ENCODE measurements at regions not wholly inside any gene's neighbourhood (a gene's known extent, or its start where the extent isn't known, plus 50 kb on each side); places are given as distances from the start of the nearest gene placed in this dataset.

DNA sequence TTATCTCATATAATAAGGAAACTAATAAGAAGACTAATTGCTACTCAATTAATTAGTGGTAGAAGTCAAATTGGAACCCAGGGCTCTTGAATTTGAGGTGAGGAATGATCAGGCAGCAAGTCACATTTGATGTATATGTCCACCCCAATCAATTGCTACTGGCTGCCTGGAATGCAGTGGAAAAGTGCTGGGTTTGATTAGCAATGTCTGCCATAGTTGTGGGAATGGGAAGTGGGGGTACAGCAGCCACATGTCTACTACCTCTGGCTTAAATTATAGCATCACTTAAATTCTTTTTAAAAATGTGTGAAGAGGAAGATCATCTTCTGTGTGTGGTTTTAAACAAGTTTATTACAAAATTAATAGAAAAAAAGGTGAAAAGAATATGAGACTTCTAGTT, 50.8 kb upstream of the NAV2 start:
- no peak for DNase-seq

DNA sequence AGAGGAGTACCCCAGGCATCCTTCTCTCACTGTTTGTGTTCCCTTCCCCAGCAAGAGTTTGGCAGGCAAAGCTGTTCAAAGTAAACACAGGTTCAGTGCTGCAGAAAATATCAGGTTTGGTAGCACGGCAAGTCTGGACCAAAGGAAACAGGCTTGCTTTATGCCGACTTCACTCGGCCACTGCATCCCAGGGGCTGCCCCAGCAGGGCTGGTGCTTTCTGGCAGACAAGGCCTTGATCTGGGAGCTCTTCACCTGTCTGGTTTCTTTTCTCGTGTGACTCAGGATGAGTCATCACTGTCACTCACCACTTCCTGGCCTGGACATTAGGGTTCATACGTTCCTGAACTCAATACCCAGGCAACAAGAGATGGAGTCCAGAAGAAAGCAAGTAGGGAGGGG, 52.6 kb upstream of the NAV2 start:
- peak; percentile 18 for DNase-seq

DNA sequence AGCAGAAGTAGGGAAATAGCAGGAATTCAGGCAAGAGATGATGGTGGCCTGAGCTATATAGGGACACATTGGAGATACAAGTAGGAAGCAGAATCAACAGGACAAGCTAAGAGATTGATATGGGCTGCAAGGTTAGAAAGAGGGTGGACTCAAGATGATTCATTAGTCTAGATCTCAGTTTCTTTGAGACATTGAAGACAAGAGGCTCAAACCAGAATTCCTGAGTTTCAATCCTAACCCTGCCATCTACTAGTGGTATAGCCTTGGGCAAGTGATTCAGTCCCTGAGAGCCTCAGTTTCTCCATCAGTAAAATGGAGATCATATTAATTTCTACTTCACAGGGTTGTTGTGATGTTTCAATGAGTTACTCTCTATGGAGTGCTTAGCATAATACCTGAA, 53.1 kb upstream of the NAV2 start:
- no peak for DNase-seq

DNA sequence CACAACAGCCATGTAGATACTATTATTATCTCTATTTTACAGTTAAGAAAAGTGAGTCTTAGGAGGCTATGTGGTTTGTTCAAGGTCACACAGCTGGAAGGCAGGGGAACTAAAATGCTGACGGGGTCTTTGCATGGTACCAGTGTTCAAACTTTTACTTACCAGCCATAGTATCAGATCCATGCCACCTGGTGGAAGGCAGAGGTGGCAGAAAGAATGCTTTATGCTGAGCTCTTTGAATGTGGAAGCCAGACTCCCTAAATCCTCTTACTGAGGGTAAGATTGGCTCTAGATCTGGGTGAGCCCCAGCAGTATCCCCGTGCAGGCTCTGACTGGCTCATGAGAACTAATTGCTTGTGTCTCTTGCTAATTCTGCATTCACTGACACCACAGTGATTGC, 54.3 kb upstream of the NAV2 start:
- peak; percentile 25 for DNase-seq

DNA sequence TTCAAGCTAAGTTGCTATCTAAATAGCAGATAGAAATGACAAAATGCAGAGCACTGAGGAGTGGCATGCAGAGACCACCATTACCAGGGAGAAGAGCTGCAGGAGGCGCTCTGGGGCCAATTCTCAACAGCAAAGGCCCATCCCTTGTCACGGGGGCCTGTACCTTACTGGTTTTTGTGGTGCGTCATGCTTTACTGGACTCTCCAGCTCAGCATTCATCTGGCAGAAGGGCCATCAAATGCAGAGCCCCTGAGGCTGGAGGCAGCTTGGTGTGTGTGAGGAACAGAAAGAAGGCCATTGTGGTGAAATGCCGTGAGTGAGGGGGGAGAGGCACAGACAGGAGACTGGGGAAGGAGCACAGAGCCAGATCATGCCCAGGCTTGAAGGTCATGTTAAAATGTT, 56.5 kb upstream of the NAV2 start:
- DNase-seq = no peak

DNA sequence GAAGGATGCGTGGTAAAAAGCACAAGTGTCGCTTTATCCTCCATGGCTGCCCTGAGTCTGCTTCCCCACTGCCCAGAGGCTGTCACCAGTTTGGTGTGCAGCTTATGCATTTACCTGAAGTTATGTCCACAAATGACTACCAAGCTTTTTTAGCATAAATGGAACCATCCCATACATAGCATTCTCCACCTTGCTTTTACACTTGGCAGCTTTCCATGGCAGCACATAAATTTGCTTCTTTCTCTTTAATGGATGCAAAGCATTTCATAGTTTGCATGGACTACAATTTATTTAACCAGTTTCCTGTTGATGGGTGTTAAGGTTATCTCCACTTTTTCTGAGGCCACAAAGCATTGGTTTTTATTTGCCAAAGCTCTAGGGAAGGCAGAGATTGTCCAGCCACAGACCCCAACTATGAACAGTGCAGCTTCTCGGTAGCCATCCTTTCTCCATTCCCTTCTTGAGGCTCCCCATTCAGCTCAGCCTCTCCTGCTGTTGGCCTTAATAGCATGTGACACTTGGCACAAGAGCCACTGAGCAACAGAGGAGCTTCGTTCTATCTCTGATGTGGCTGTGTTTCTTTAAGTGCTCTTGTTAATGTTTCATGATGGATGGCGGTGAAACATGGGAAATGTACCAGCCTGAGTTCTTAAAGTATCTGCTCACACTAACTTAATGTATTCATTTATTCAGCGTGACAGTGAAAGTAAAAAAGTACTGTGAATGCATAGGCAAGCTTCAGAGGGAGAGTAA, 59.8 kb upstream of the NAV2 start:
- no peak for DNase-seq

DNA sequence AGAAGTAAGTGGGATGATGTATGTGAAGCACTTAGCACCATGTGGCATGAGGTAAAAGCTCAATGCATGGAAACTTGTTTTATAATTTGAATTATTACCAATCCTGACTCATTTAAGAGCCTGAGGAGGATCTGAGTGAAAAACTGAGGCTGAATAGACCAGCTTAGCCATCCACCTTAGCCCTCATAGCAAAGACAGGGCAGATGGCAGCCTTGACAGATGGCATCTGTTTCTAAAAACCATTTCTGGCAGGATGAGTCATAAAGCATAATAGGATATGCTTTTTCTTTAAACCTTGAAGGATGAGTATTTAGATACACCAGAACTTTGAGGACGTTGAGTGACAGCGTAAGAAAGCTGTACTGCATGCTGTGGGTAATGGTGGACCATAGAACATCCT, 61.0 kb upstream of the NAV2 start:
- DNase-seq = no peak

DNA sequence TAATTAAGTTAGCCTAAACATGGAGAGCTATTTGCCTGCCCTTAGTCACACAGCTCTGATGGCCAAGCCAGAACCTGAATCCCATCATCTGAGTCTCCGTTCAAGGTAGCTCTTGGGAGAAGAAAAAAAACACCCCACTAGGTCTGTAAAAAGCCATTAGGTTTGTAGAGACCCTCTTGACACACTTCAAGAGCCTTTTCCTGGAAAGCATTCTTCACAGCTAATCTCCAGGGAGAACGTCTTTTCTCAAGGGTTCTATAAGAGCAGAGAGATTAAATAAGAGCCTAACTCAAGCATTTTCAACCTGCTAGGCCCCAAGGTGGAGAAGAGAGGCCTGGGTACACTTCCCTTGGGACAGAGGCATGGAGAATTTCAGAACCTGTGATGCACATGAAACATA, 61.6 kb upstream of the NAV2 start:
- no peak for DNase-seq

DNA sequence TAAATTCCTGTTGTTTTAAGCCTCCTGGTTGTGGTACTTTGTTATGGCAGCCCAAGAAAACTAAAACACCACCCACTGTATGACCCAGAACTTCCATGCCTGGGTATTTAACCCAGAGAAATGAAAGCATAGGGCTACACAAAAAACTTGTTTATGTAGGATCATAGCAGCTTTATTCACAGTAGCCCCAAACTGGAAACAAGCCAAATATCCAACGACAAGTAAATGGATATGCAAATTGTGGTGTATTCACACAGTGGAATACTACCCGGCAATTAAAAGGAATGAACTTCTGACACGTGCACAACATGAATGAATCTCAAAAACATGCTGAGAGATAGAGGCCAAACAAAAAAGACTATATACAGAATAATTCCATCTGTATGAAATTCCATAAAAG, 62.2 kb upstream of the NAV2 start:
- DNase-seq = no peak

DNA sequence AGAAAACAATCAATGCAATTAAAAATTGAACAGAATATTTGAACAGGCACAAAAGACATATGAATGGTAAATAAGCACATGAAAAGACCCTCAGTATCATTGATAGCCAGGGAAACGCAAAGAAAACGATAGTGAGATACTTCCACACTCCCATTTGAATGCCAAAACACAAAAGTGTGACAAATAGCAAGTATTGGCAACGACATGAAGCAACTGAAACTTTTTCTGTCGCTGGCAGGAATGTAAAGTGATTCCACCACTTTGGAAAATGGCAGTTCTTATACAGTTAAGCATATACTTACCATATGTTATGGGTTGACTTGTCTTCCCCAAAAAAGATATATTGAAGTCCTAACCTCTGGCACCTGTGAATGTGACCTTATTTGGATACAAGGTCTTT, 62.9 kb upstream of the NAV2 start:
- DNase-seq = no peak

DNA sequence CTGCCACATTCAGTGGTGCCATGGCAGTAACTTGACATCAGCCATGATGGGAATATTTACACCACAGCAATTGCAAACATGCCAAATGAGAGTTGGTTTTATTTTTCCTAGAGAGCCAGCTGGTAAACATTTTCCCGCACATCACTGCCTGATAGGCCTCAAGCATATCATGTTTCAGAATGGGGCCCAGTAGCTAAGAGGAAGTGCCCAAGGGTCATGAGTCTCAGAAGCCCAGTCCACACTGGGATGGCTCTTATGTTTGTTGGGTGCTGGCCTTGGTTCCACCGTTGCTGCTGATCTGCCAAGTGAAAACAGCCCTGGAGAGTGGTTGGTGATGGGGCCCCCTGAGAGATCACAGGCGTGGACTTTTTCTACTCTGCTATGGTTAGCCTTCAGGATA, 64.3 kb upstream of the NAV2 start:
- no peak for DNase-seq

DNA sequence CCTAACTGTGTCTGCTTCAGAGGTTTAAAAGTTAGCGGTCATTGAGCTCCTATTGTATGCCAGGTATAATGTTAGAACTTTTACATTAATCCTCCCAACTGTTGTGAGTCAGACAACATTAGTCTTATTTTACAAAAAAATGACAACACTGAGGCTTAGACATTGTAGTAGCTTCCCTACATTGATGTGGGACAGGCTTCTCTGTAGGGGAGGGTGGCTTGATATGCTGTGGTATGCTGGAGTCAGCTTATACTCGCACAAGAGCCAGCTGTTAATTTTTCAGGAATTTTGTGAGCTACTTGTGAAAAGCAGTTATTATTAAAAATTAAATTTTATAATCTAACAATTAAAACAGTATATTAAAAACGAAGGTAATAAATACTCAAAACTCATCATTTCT, 64.8 kb upstream of the NAV2 start:
- DNase-seq = no peak

DNA sequence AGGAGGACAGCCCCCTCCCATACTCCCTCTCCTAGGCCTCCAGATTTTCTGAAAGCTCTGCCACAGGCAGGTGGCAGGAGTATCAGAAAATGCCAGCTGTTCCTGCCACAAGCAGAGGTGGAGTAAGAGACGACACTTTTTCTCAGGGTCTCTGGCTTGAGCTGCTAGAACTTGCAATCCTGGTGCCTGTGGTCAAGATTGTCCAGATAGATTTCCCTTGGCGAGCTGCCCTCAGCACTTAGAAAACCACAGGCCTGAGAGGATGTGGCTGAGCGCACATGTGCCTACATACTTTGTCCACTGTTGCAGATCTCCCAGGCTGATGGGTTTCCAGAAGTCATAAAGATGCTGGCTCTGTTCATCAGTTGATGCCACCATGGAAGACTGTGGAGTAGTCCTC, 65.7 kb upstream of the NAV2 start:
- DNase-seq = peak; percentile 80

DNA sequence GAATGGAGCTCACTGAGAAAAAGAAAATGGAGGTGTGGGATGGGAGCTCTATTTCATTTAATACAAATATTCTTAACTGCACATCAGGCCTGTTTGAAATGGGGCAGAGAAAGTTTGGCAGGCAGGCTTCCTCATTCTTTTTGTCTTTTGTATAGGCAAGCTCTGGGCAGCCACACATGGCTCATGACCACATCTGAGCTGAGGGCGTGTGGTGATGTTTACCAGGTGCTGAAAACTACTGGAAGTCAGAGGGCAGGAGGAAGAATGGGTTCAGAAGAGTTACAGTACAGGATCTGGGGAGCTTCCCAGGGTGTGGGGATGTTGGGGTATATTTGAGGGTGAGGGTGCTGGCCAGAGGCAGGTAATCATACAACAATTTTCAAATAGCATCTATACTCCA, 66.3 kb upstream of the NAV2 start:
- DNase-seq = no peak

DNA sequence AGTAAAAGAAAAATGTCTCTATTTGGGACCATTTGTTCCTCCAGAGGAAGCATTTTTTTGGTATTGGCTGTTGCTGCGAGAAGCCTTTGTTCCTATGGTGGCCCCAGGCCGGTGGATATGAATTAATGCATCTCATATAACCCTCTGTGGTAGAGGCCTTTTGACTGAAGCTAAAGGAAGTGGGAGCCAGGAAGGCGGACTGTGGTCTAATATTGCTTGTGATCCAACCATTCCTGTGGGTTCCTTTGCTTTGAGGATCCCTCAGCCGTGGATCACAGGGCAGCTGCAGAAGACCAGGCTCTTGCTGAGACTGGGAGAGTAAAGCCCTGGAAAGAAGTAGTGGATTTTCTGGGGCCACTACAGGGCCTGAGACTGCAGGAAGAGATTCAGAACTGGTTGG, 68.3 kb upstream of the NAV2 start:
- DNase-seq = no peak

DNA sequence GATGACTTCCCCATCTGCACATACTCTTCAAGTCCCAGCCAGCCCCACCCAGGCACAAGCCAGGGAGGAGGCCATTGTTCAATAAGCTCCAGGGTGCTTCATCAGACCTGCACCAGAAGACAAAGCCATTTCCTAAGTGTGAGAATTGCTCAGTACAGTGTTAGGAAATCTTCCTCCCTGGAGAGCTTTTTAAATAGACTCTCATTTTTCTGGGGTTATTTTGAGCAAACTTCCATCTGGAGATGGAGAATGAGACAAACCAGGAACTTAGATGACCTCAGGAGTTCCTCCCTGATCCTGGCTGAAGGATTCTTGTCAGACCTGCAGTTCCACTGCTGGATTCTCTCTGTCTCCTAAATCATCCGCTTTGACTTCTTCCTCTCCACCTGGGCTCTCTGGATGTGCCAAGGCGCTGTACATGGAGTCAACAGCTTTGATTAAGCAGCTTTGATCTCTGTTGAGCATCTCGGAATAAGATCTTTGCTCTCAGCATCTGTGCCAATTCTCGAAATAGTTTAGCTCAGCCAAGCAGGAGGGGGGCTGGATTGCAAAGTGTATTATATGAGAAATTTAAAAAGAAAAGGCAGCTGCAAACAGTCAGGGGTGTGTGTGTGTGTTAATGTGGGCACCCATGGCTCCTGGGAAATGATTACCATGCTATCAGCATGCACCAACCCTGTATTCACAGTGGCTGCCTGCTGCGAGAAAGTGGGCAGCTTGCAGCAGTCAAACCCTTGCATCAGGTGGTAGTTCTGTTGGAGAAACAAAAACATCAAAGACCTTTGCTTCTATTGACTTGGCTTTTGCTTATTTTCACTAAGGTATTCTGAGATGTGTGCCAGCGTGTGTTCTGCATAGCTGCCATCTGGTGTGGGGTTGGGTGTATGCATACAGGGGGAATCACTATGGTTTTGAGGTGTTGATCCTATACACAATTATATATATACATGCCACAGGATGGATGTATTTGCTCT, 70.2 kb upstream of the NAV2 start:
- no peak for DNase-seq

DNA sequence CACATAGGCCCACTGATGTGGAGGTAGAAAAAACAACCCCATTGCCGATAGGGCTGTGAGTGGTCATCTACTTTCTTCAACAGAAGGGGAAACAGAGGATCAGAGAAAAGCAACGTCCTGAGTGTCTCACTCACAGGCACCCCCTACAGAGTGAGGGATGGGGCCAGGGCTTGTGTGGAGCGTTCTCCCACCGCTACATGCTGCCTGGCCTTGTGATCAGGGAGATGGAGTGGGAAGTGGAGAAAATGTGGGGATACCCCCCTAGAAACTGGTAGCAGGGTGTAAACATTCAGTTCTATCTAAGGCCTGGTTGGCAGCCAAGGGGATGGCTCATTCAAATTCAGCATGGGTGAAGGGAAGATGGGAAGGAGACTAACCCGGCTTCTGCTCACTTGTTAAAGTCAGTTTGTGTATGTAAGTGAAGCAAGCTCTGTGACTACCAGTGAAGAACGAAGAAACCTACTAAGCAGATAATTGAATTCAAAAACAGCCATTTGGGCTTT, 73.0 kb upstream of the NAV2 start:
- no peak for DNase-seq

DNA sequence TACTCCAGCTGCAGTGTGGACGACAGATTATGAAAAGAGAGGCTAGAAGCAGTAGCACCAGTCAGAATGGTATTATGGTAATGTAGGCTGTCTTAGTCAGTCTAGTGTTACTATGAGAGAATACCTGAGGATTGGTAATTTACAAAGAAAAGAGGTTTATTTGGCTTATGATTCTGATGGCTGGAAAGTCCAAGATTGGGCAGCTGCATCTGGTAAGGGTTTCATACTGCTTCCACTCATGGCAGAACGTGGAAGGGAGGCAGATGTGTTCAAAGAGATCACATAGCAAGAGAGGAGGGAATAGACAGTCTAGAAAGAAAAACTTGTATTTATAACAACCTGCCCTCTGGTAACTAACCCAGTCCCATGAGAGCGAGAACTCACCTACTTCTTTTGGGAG, 77.3 kb upstream of the NAV2 start:
- DNase-seq = no peak

DNA sequence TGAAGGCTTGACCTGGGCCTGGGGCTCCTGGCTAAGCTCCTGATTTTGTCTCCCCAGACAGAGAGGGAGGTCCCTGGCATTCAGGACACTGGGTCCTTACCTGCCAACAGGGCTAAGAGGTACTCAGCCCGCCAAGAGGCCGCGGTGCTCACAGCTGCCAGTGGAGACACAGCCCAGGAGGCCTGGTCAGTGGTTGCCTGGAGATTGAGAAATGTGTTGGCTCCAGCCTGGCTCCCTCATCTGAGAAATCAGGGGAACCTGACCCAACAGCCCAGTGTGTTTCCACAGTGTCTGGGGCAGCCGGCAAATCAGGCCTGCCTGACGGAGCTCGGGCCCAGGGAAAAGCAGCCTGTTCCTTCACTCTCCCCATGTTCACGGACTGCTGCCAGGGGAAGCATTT, 79.4 kb upstream of the NAV2 start:
- DNase-seq = no peak

DNA sequence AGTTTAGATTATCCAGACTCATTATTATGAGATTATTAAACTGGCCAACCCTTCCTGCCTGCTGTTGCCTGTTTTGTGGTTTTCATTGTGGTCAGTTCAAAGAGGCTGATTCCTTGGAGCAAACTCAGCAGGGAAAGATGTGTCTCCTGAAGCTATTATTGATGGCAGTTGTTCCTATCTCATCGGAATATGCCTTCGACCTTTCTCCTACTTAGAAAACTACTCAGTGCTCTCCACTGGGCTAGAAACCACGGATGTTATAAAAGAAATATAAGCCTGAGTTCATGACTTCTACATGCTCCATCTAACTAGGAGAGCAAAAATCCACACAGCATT, 80.2 kb upstream of the NAV2 start:
- no peak for DNase-seq

DNA sequence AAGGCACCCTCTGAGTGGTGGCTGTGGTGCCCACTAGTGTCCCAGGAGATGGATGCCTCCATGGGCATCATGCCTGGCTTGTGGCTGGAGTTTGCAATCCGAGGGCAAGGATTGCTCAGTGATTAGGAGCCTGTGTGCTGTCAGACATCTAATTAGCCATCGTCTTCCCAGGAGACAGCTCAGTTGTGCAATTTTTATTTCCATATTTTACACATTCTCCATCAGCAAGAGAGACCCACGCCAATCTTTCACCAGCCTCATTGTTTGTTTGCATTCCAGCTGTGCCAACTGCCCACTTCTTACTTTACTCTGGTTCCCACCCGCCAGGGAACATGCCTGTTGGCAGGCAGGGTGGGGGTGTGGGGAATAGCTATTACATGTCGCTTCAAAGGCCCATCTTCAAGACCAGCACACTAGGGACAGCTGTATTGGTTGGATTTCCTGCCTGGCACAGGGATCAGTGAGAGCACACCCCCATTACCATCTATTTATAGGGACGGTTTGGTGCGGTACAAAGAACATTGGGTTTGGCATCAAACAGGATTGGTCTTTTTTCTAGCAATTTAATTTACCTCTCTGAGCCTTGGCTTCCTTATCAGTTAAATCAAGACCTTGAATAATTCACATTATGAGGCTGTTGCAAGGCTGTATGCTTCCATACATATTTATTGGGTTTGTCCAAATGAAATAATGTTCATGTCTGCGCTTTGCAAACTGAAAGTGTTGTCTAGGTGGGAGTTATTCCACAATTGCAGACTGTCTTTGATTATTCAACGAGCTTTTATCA, 80.7 kb upstream of the NAV2 start:
- DNase-seq = no peak

DNA sequence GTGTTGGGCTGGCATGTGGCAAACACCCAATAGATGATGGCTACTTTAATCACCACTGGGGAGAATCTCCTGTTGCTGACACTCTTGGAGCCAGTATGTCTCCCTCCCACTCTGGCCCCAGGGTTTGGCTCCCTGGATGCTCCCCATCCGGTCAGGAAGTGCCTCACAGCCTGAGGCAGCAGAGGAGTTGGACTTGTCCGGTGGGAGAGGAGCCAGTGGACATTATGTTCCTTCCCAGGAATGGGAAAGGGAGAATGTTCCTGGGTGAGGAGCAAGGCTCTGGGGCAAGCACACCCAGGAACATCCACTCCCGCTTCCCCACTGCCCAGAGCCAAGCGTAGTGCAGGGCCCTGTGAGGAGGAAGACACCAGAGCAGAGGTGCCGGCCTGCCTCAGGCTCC, 84.6 kb upstream of the NAV2 start:
- DNase-seq = no peak

DNA sequence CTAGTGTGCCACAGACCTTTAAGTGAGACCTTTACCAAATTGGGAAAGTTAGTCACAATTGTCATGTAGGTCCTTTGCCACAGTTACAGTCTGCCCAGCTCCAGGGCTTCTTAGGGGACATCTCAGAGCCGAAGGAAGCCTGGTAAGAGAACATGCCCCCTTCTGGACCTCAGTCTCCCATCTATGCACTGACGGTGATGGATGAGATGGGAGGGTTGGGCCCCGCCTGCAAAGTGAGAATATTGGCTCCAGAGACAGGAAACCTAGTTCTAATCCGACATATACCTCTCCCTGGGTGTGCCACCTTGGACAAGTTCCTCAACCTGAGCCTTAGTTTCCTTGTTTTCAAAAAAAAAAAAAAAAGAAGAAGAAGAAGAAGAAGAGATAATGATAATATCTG, 85.1 kb upstream of the NAV2 start:
- no peak for DNase-seq

DNA sequence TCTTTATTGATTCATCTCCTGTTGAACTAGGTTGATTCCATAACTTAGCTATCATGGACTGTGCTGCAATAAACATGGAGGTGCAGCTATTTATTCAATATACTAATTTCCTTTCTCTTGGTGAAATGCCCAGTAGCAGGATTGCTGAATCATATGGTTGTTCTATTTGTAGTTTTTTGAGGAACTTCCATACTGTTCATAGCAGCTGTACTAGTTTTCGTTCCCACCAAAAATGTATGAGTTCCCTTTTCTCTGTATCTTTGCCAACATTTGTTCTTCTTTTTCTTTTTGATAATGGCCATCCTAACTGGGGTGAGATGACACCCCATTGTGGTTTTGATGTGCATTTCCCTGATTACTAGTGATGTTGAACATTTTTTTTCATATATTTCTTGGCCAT, 87.2 kb upstream of the NAV2 start:
- peak; percentile 87 for DNase-seq

Measured in hematopoietic multipotent progenitor cell treated with erythropoietin and hydrocortisone succinate and interleukin-3 and kit ligand, for 4 days (in vitro differentiated cells).